Mesenchymal stem cell (in vitro differentiated cells and primary cell): ENCODE measurements at regions not wholly inside any gene's neighbourhood (a gene's known extent, or its start where the extent isn't known, plus 50 kb on each side); places are given as distances from the start of the nearest gene placed in this dataset.

Experiments
- DNase-seq: peaks from one replicate; pipeline ENCODE4 v3.0.0-alpha.2; 2013
- H2AFZ ChIP-seq: one replicate; pipeline ENCODE4 v1.6.1; 2013; ENCODE audit warnings: low read depth, mild to moderate bottlenecking, control low read depth, inconsistent platforms, low read length, moderate library complexity
- H2AK5ac ChIP-seq: 2 replicates; pipeline ENCODE4 v1.6.1; 2013; ENCODE audit warnings: low read length, moderate library complexity, mild to moderate bottlenecking, inconsistent platforms; ENCODE audit not compliant: severe bottlenecking
- H2BK120ac ChIP-seq: one replicate; pipeline ENCODE4 v1.6.1; 2013; ENCODE audit warnings: low read depth, mild to moderate bottlenecking, inconsistent platforms, low read length, moderate library complexity
- H2BK12ac ChIP-seq, 2 experiments: one replicate each; pipeline ENCODE4 v1.6.1; 2013; ENCODE audit warnings: inconsistent platforms in 2 of 2, low read length in 2 of 2, mild to moderate bottlenecking in 2 of 2, moderate library complexity in 2 of 2, control low read depth in 1 of 2
- H2BK15ac ChIP-seq: one replicate; pipeline ENCODE4 v1.6.1; 2013; ENCODE audit warnings: mild to moderate bottlenecking, low read depth, inconsistent platforms; ENCODE audit not compliant: poor library complexity, severe bottlenecking
- H2BK5ac ChIP-seq: 2 replicates; pipeline ENCODE4 v1.6.1; 2013; ENCODE audit warnings: low read depth, mild to moderate bottlenecking, low read length, control low read depth, inconsistent platforms; ENCODE audit not compliant: poor library complexity, severe bottlenecking
- H3K14ac ChIP-seq, 2 experiments: one replicate each; pipeline ENCODE4 v1.6.1; 2013; ENCODE audit warnings: inconsistent platforms in 2 of 2, low read length in 2 of 2, control low read depth in 1 of 2, mild to moderate bottlenecking in 1 of 2, moderate library complexity in 1 of 2
- H3K18ac ChIP-seq, 2 experiments: one replicate each; pipeline ENCODE4 v1.6.1; 2013; ENCODE audit warnings: inconsistent platforms in 2 of 2, low read length in 2 of 2, control low read depth in 1 of 2, low read depth in 1 of 2, mild to moderate bottlenecking in 1 of 2
- H3K23ac ChIP-seq, 2 experiments: one replicate each; pipeline ENCODE4 v1.6.1; 2013; ENCODE audit warnings: inconsistent platforms in 2 of 2, low read length in 2 of 2, mild to moderate bottlenecking in 2 of 2, moderate library complexity in 2 of 2, control low read depth in 1 of 2
- H3K27ac ChIP-seq: 2 replicates; pipeline ENCODE4 v1.5.1; 2013; ENCODE audit warnings: mild to moderate bottlenecking, moderate library complexity, low read length, control low read depth, inconsistent platforms; ENCODE audit not compliant: poor library complexity, severe bottlenecking
- H3K27me3 ChIP-seq, 2 experiments: 2 replicates each; pipeline versions ENCODE4 v1.6.1 to v1.7.0; 2013; ENCODE audit warnings: low read length in 2 of 2, mild to moderate bottlenecking in 2 of 2, moderate library complexity in 2 of 2, control low read depth in 1 of 2, inconsistent platforms in 1 of 2; ENCODE audit not compliant: control insufficient read depth in 1 of 2, insufficient read depth in 1 of 2
- H3K36me3 ChIP-seq, 2 experiments: 2 replicates each; pipeline versions ENCODE4 v1.6.1 to v1.7.0; 2013; ENCODE audit warnings: low read length in 2 of 2, control low read depth in 1 of 2, inconsistent platforms in 1 of 2, low read depth in 1 of 2, mild to moderate bottlenecking in 1 of 2; ENCODE audit not compliant: insufficient read depth in 2 of 2, control insufficient read depth in 1 of 2
- H3K4ac ChIP-seq, 2 experiments: one replicate each; pipeline ENCODE4 v1.6.1; 2013; ENCODE audit warnings: inconsistent platforms in 2 of 2, low read length in 2 of 2, mild to moderate bottlenecking in 2 of 2, moderate library complexity in 2 of 2, control low read depth in 1 of 2, low read depth in 1 of 2
- H3K4me1 ChIP-seq: 2 replicates; pipeline ENCODE4 v1.6.1; 2013; ENCODE audit warnings: low read depth, low read length, control low read depth; ENCODE audit not compliant: control insufficient read depth, insufficient read depth
- H3K4me2 ChIP-seq: 2 replicates; pipeline ENCODE4 v1.6.1; 2013; ENCODE audit warnings: low read length, mild to moderate bottlenecking, inconsistent platforms; ENCODE audit not compliant: poor library complexity, severe bottlenecking
- H3K4me3 ChIP-seq, 2 experiments: 2 replicates each; pipeline versions ENCODE4 v1.5.1 to v1.7.0; 2013; ENCODE audit warnings: low read length in 2 of 2, mild to moderate bottlenecking in 2 of 2, control low read depth in 1 of 2, low read depth in 1 of 2; ENCODE audit not compliant: insufficient read depth in 1 of 2
- H3K79me1 ChIP-seq: replicated peaks from 2 replicates; pipeline ENCODE4 v1.6.1; 2013; ENCODE audit warnings: mild to moderate bottlenecking, control low read depth, low read length, inconsistent platforms; ENCODE audit not compliant: poor library complexity, severe bottlenecking
- H3K9ac ChIP-seq: 2 replicates; pipeline ENCODE4 v1.7.0; 2013; ENCODE audit warnings: mild to moderate bottlenecking, low read length, moderate library complexity
- H3K9me3 ChIP-seq: 2 replicates; pipeline ENCODE4 v1.7.0; 2013; ENCODE audit warnings: mild to moderate bottlenecking, low read length; ENCODE audit not compliant: control insufficient read depth
- H4K8ac ChIP-seq: one replicate; pipeline ENCODE4 v1.6.1; 2013; ENCODE audit warnings: inconsistent platforms, mild to moderate bottlenecking, low read length, moderate library complexity
- H4K91ac ChIP-seq: one replicate; pipeline ENCODE4 v1.6.1; 2013; ENCODE audit warnings: mild to moderate bottlenecking, low read length, inconsistent platforms
- WGBS: methylation state at CpG from one replicate; pipeline ENCODE4 v1.1.7; 2013; ENCODE audit warnings: mixed read lengths; 5-methylcytosine and 5-hydroxymethylcytosine counted together

- Histone ChIP-seq H2BK120ac (no peak overlapping the region), H3K27ac (no peak overlapping the region), H2BK5ac (no peak overlapping the region), H2AK5ac (no peak overlapping the region), H2AFZ (no peak overlapping the region), H3K79me1 (no peaks in the 10 kb centered on the region), H3K9me3 (no peaks in the 10 kb centered on the region), H2BK15ac (no peak overlapping the region), H4K8ac (no peak overlapping the region), H3K4me3 (no peak overlapping the region), H3K18ac (no peak overlapping the region), H4K91ac (no peak overlapping the region), H3K14ac (no peak overlapping the region), H2BK12ac (no peak overlapping the region), H3K4ac (no peak overlapping the region), H3K4me1 (peaks cover 5% of the 10 kb centered on the region), H3K23ac (no peak overlapping the region), H3K36me3 (no peaks in the 10 kb centered on the region), H3K4me2 (no peak overlapping the region), H3K9ac (no peak overlapping the region), H3K27me3 (no peaks in the 10 kb centered on the region)
- DNase-seq = no peak
- 95% methylated on average over 3 of the region's 3 CpGs for WGBS
Measured at GRCh38 chr4:66568431-66568830, 898.1 kb upstream of the EPHA5 start.

GRCh38 chr4:66568001-66568400, 897.7 kb upstream of the EPHA5 start:
- H3K9ac ChIP-seq = no peak overlapping the region
- no CpG with 5 or more reads among the region's 2 CpGs for WGBS

DNA sequence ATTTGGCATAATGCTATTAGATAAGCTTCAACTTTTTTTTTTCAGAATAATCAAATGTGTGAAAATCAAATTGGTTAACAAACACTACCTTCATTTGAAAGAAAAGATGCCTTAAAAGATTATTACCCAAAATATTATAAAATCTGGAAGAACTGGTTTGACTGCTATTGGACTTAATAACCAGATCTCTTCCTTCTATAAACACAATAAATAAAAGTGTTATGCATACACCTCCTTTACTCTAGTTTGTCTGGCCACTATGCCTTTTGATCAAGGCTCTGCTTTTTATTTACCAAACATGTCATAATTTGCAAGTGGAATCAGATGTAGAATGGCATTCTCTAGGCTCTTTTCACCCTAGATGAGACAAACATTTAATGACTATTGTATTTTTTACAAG, 897.3 kb upstream of the EPHA5 start:
- H2BK5ac ChIP-seq = no peak overlapping the region
- no peaks in the 10 kb centered on the region for H3K79me1 ChIP-seq

More at GRCh38 chr4:66568001-66568400, 897.7 kb upstream of the EPHA5 start:
- Histone ChIP-seq H3K4ac (no peak overlapping the region), H3K14ac (no peak overlapping the region), H3K9me3 (no peaks in the 10 kb centered on the region), H3K27ac (no peak overlapping the region), H4K8ac (no peak overlapping the region), H2BK5ac (no peak overlapping the region), H3K4me3 (no peak overlapping the region), H4K91ac (no peak overlapping the region), H3K27me3 (no peaks in the 10 kb centered on the region), H3K4me1 (peaks cover 5% of the 10 kb centered on the region), H2BK120ac (no peak overlapping the region), H2AK5ac (no peak overlapping the region), H3K79me1 (no peaks in the 10 kb centered on the region), H3K4me2 (no peak overlapping the region), H3K36me3 (no peaks in the 10 kb centered on the region), H3K23ac (no peak overlapping the region), H2BK15ac (no peak overlapping the region), H3K18ac (no peak overlapping the region), H2AFZ (no peak overlapping the region), H2BK12ac (no peak overlapping the region)
- DNase-seq = no peak

GRCh38 chr4:66565801-66566200, 895.5 kb upstream of the EPHA5 start:
- Histone ChIP-seq H3K9me3 (no peaks in the 10 kb centered on the region), H3K4me2 (no peak overlapping the region), H3K4ac (no peak overlapping the region), H2AK5ac (no peak overlapping the region), H2BK12ac (no peak overlapping the region), H4K8ac (no peak overlapping the region), H3K36me3 (no peaks in the 10 kb centered on the region), H3K27me3 (no peaks in the 10 kb centered on the region), H2BK5ac (peak overlapping the region; percentile 99), H3K4me1 (peaks cover 7% of the 10 kb centered on the region), H2AFZ (no peak overlapping the region), H3K14ac (no peak overlapping the region), H3K27ac (peak overlapping the region; percentile 100), H3K9ac (peak overlapping the region; percentile 48), H3K23ac (no peak overlapping the region), H4K91ac (no peak overlapping the region), H3K79me1 (no peaks in the 10 kb centered on the region), H2BK15ac (no peak overlapping the region), H3K4me3 (no peak overlapping the region), H2BK120ac (no peak overlapping the region), H3K18ac (no peak overlapping the region)
- no peak for DNase-seq

More for the DNA sequence above, 897.3 kb upstream of the EPHA5 start:
- Histone ChIP-seq H3K36me3 (no peaks in the 10 kb centered on the region), H2AK5ac (no peak overlapping the region), H3K9ac (no peak overlapping the region), H3K14ac (no peak overlapping the region), H3K4me2 (no peak overlapping the region), H2BK15ac (no peak overlapping the region), H3K9me3 (no peaks in the 10 kb centered on the region), H3K23ac (no peak overlapping the region), H3K4me3 (no peak overlapping the region), H3K4me1 (peaks cover 5% of the 10 kb centered on the region), H2AFZ (no peak overlapping the region), H3K18ac (no peak overlapping the region), H4K91ac (no peak overlapping the region), H3K27ac (no peak overlapping the region), H3K27me3 (no peaks in the 10 kb centered on the region), H4K8ac (no peak overlapping the region), H3K4ac (no peak overlapping the region), H2BK12ac (no peak overlapping the region), H2BK120ac (no peak overlapping the region)
- no peak for DNase-seq
